GM21786 (cell line): ENCODE measurements at regions not wholly inside any gene's neighbourhood (a gene's known extent, or its start where the extent isn't known, plus 50 kb on each side); places are given as distances from the start of the nearest gene placed in this dataset.

Experiments
- ATAC-seq: cut with Tn5 transposase; IDR thresholded peaks from one replicate; pipeline ENCODE4 v1.9.1; 2021; ENCODE audit not compliant: unreplicated experiment

DNA sequence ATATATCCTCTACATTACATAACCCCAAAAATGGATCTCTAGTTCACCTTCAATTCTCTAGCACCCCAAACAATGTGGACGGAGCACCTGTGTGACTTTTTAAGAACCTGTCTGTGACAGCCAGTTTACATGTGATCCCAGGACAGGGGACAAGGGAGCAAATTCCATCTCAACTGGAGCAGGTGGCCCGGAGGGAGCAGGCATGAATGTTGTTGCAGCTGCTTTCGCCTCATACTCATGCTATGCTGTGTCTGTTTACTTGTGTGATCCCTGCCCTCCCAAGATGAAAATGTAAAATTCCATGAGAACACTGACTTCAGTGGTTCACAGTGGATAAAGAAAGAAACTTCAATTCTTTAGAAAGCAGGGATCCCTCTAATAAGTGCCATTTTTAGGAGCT is 600.3 kb downstream of the CDH26 start:
- no peak for ATAC-seq

DNA sequence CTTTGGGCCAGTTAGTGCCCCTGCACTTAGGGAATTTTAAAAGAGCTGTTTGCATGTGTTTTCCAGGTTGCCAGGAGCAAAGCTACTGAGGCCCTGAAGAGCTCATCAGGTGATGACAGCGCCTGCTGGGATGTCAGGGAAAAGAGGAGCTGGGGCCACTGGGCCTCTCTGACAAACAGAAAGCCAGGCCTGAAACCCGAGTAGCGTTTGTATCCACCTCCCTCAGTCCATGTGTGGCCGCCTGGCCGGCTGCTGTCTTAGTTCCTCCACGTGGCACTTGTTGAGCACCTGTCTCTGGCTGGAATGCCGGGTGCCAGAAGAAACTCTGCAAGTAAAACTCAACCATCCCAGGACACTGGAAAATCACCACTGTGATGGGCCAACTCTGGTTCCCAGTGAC is 601.2 kb downstream of the CDH26 start:
- ATAC-seq: no peak

DNA sequence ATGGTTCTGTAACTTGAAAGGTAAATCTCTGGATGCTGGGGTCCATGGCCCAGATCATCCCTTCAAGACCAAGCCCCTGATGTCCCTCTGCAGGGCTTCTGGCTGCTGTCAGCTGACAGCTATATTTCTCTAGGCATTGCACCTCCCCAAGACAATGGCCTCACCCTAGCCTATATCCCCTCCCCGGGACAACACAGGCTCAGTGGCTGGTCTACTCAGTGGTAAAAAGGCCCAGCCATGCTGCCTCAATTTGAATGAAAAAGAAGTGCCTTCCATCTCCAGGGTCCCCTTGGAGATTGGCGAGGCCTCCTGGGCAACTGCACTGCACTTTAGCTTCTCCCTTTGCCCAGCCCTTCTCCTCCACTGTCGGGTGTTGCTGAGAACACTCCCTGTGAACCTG is 602.8 kb downstream of the CDH26 start:
- no peak for ATAC-seq

DNA sequence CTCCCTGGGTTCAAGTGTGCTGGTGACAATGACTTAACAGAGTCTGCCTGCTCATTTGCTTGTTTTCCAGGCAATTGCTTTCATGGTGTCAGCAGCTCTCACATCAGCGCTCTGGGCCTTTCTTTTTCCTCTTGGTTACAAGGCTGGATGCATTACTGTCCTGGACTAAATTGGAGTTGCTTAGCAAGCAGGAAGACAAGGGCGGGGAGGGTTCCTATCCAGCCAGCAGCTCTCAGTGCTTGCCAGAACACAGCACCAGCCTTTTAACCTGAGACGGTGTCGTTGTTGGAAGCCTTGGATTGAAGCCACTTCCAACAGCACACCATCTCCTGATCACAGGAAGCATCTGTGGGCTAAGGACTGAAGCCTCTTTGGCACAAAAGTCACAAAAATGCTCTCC is 606.9 kb downstream of the CDH26 start:
- ATAC-seq: no peak

DNA sequence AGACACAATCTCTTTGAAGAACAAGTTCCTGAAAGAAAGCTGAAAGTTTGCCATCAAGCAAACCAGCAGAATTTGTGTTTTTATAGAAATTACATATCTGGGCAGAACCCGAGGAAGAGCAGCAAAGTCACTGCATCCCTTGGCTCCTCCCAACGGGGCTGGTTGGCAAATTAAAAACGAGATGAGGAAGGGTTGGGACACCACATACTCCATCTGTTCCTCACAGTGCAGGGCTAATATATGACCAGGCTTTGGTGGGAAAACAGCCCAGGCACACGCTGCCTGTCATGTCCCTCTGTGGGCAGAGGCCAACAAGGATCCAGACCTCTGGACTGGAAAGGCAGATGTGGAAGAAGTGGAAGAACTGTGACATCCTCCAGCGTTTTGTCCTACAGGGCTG is 607.3 kb downstream of the CDH26 start:
- no peak for ATAC-seq

DNA sequence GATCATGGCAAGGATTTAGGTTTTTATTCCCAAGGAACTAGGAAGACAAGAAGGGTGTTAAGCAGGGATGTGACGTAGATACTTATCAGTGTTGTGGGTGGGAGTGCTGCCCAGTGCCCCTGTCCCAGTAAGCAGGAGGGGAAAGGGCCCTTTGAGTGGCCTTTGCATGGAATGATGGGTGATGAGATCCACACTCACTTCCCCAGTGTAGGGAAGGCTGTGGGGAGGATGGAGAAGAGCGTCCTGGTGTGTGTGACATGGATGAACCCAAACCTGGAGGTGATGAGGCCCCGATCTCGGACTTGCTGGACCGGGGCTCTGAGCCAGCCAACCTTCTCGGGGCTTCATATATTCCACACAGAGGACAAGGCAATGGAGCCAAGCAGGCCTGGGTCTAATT is 610.9 kb downstream of the CDH26 start:
- no peak for ATAC-seq

DNA sequence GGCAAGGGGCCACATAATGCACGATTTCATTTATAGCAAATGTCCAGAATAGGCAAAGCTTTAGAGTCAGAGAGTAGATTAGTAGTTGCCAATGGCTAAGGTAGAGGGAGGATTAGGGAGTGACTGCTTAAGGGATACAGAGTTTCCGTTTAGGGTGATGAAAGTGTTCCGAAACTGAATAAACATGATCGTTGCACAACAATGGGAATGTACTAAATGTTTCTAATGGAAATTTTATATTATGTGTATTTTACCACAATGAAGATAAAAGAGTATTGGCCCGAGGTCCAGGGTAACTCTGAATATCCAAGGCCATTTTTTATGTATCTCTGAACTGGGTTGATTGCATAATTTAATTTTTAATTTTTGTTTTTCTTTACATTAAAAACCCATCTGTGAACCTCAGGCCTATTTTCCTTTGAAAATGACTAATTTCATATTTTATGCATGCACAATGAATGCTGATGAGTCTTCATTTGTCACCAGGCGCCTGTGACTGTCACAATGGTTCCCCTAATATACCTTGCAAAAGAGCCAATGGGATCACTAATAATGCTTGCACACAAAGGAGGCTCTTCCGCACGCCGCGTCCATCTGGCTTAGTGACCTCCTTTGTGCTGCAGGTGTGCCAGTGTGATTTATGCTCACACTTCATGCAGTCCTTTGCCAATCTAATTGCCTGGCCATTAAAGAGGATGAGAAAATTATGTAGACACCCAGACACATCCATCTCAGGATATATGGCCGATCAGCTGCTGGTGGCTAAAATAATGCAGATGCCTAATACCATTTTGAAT is 612.5 kb downstream of the CDH26 start:
- no peak for ATAC-seq

DNA sequence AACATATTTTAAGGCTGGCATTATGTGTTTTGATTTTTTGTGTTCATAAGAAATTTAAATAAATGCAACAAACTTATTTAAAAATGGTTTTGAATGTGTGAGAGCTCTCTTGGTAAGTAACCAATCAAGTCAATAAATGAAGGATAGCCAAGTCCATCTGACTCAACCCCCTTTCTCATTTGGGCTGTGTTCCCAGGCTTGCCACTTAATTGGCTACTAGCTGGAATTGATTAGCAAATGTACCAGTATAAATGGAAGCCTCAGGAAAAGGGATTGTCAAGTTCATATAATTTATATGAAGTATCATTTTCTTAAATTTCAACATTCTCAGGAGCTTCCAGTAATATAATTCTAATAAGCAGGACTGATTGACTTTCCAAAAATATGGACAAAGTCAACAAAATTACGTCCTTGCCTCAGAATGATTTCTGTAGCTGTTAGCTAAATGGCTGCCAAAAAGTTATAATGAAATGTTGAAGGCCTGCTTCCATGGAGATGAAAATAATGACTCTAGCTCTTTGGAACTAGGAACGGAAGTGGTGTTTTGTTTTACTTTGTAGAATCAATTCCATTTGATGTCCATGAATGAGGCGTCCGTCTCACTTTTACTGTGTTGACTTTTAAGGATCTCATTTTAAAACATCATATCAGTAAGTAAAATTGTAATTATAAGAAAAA is 614.9 kb downstream of the CDH26 start:
- ATAC-seq: no peak

DNA sequence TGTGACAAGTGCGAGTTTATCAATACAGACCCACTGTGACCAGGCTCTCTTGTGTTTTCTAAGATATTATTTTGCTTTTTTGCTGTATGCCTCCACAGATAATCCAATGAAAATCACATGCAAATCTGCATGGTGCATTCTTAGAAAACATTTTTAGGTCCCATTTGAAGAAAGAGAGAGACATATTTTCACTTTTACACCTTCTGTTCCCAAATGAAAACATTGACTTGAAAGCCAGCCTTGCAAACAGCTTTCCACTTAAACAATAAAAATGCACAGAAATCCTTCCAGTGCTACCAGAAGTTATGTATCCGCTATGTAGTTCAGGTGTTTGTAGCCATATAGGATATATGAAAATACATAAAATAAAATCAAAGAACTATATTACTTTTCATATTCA is 618.0 kb downstream of the CDH26 start:
- ATAC-seq: no peak

DNA sequence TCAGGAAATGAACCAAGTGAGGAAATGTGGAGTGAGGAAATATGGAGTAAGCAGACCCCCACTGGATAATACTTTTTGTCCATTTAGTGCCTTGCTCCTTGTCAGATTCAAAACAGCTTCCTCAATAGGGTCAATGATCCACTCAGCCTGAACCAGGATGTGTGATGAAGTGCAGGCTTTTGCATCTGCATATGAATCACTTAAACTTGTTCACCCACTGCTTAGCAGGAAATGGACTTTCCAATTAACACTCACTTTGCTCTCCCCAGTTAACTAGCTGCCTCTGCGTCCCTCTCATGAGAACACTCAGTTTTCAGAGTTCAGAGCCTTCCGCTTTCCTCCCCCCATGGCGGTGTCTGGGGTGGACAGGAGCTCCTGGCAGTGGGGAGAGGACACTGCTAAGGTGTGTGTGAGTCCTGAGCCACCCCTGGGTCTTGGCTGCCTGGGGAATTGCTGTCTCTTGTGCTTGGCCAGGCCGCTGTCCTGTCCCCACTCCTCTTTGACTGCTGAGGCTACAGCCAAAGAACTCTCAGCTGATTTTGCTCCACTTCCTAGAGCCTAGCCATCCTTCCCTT is 621.8 kb downstream of the CDH26 start:
- ATAC-seq: no peak

DNA sequence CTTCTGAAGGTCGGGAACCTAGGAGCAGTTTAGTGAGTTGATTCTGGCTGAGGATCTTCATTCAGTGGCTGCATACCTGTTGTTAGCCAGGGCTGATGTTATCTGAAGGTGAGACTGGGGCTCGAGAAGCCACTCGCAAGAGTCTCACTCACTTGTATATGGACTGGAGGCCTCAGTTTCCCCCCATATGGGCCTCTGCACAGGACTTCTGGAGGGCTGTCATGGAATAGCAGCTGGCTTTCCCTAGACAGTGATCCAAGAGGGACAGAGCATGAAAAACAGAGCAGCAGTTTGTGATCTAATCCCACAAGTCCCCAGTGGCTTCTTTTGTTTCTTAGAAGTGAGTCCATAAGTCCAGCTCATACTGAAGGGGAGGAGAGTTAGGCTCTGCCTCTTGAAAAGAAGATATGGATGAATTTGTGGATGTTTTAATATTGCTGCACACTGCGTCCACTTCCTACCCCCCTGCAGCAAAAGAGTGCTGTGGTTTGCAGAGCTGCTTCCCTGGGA is 623.4 kb downstream of the CDH26 start:
- no peak for ATAC-seq

DNA sequence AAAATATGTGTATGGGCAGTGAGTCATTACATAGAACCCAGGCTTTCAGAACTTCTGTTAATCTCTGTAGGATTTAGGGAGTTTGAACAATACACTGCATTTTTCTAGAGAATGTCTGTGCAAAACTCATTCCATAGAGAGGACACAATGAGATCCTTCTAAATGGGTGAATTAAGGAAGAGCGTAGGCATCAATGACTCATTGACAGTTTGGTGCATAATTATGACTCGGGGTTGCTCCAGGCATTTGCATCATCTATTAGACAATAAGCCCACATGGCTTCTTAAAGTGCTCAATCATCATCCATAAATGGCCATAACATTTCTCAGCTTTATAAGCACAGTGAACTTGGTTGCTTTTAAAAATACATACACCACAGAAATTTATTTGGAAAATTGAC is 625.5 kb downstream of the CDH26 start:
- ATAC-seq: no peak

DNA sequence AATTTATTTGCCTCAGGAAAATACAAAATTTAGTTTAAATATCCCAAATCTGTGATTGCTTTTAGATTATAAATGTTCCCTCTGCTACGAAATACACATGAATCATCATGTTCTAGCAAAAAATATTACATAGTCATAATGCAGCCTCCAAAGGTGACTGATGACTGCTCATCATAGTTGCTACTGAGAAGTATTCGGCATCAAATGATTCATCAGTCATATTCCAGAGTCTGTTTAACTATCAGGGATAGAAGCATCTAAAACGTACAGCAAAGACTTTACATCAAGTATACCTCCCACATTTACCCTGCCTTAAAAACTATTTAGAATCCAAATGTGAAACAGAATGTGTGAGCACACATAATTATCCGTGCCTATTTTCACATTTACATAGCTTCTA is 626.0 kb downstream of the CDH26 start:
- ATAC-seq: no peak

DNA sequence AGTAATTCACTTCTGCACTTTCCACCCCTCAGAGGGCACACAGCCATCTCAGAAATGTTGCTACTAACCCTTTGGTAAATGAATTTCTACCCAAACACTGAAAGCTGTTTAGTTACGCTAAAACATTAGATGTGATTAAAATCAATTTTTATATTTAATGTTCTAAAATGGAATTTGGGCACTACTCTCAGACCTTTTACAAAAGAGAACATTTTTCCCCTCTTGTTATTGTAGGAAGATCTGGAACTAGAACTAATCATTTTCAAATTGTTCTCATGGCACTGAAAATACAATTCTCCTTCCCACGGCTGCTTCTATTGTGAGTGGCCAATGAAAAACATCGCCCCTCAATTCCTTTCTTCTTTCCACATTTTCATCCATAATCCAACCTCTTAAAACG is 627.4 kb downstream of the CDH26 start:
- ATAC-seq: no peak

DNA sequence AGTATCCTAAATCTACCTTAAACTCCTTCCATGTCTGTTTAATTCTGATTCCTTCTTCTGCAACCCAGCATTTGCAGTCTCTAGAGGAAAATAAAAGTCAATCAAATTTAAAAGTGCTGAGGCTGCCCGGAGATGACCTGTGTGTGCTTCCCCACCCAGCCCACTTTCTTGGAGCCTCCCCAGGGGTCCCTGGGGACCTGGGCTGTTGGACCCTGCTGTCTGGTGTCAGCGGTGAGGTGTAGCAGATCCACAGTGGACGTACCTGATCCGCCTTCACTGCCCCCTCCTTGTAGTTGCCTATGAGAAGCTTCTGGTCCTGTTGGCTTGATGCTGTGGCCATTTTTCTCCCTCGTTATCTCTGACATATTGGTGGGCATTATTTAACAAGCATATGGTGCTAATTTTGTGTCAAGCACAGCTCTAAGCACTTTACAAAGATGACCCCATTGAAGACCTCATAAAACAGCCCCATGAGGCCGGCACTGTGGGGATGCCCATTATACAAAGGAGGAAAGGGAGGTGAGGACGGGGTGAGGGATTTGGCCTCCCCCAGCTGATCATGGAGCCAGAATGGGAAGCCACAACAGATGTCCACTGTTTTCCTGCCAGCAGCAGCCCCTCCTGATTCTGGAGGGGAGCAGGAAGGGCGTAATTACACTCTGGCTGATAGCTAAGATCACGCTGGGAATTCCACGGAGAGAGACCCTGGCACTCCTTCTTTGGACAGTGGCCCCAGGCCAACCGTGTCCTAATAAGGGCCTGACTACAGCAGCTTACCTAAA is 628.2 kb downstream of the CDH26 start:
- no peak for ATAC-seq

DNA sequence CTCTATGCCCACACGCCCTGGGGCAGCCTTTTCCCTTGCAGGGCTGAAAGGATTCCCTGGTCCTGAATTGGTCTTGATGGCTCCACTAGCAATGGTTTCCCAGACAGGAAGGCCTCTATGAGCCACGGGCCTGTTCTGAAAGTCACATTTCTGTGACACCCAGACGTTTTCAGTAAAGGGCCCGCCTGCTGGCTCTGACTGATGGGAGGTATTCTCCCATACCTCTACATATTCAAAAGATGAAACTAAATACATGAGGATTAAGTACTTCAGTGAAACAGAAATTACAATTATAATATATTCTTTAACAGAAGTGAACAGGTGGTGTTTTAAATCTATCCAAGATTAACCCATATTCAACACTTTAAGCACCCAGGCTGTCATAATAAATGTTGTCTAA is 629.8 kb downstream of the CDH26 start:
- ATAC-seq: no peak

DNA sequence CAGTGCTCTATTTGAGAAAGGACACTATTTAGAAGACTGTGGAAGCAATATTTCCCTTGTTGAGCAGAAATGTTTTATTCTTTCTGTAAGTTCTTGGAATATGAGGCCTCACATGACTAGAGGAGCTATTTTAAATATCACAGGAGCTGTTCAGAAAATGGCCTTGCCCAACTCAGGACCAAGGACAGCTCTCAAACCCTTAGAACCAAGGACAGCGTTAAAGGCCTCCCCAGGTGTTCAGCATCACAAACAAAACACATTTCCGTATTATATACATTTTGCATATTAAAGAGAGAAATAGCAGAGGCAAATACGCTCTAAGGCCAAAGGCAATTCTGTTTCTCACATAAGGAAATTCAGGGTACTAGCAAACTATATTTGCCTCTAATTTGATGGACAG is 631.4 kb downstream of the CDH26 start:
- ATAC-seq: no peak

DNA sequence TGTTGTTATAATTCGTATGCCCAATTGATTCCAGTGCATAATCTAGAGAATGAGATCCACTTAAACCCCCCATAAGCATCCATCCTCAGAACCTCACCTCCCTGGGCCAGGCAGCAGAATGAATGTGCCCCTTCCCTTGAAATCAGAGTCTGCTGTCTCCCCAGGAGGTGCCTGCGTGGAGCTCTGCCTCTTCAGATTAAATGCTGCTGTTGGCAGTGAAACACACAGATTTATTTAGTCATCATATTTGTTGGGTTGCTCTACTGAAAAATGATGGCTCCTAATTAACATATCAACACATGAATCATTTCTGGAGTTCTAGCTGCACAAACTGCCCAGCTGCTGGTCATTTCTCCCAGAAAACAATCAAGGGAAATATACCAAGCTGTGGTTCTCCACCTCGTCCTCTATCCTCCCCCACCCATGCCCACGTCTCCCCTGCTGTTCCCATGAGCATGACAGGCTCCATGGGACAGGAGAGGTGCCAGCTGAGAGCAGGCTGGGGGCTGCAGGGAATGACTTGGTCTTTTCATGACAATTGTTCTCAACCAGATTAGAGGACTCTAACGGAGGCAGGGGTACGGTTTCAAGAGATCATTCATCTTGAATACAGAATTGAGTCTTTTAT is 633.1 kb downstream of the CDH26 start:
- ATAC-seq: no peak

DNA sequence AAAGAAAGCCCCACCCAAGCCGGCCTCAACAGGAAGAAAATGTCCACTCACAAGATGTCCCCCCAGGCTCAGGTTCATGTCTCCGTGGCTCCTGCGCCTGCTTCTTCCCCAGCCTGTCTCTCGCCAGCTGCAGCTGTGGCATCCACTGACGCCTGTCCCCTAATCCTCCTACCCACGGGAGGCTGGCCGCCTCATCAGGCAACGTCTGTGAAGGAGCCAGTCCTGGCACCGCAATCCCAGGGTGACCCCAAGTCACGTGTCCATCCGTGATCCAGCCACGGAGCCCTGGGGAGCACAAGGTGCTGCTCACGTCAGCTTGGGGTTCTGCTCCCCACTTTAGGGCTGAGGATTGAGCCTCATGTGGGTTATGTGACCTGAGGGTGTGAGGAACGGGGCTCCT is 640.3 kb downstream of the CDH26 start:
- no peak for ATAC-seq

DNA sequence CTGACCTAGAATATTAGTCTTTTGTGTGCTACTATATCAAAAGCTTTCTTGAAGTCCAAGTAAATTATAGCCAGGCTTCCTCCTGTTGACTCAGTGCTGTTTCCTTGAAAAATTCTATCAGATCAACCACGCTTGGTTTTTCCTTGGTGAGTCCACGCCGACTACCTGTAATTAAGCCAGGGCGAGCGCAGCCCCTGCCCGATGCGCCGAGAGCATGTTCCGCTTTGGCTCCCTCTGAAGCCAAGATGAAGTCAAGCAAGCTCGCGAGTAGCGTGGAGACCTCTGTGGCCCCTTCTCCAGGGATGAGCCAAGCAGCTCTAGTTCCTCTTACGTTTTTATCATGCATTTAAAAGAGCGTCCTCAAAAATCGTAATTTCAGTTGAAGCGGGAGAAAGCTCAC is 641.2 kb downstream of the CDH26 start:
- no peak for ATAC-seq

DNA sequence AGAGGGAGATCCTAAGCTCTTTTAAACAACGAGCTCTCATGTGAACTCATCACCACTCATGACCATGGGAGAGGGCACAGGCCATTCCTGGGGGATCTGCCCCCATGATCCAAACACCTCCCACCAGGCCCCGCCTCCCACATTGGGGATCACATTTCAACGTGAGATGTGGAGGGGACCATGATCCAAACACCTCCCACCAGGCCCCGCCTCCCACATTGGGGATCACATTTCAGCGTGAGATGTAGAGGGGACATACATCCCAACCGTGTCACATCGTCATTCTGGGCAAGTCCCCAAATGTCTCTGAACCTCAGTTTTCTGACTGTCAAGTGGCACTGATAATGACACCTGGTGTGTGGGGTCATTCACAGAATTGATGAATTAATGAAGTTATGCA is 641.8 kb downstream of the CDH26 start:
- no peak for ATAC-seq
